Transverse colon (tissue), 4 donors: ENCODE measurements at regions not wholly inside any gene's neighbourhood (a gene's known extent, or its start where the extent isn't known, plus 50 kb on each side); places are given as distances from the start of the nearest gene placed in this dataset.

Experiments
- POLR2A ChIP-seq: fragments of 450-650 bp; IDR thresholded peaks from one replicate; pipeline ENCODE4 v1.6.1; 2016; ENCODE audit warnings: antibody characterized with exemption, mild to moderate bottlenecking, moderate library complexity
- POLR2AphosphoS5 ChIP-seq, 3 donors: sonication (generic); formaldehyde crosslinking; IDR thresholded peaks; one replicate each; pipeline ENCODE4 v1.6.1; 2016; ENCODE audit warnings: antibody characterized with exemption in 3 of 3
- TF ChIP-seq, protein P1 (sequence below), 5 experiments: fragments of 200-600 bp in 3 of 5; fragments of 450-650 bp in 2 of 5; sonication (generic) in 3 of 5; IDR thresholded peaks; 1 replicate in 2 of 5; 2 replicates in 3 of 5; pipeline ENCODE4 v1.5.1; 2016 to 2017; ENCODE audit warnings: antibody characterized with exemption in 5 of 5, inconsistent platforms in 3 of 5, mild to moderate bottlenecking in 2 of 5, moderate library complexity in 1 of 5

GRCh38 chr5:24831989-24832388 lies 187.2 kb upstream of the CDH10 start:
- TF ChIP-seq, protein P1, sequence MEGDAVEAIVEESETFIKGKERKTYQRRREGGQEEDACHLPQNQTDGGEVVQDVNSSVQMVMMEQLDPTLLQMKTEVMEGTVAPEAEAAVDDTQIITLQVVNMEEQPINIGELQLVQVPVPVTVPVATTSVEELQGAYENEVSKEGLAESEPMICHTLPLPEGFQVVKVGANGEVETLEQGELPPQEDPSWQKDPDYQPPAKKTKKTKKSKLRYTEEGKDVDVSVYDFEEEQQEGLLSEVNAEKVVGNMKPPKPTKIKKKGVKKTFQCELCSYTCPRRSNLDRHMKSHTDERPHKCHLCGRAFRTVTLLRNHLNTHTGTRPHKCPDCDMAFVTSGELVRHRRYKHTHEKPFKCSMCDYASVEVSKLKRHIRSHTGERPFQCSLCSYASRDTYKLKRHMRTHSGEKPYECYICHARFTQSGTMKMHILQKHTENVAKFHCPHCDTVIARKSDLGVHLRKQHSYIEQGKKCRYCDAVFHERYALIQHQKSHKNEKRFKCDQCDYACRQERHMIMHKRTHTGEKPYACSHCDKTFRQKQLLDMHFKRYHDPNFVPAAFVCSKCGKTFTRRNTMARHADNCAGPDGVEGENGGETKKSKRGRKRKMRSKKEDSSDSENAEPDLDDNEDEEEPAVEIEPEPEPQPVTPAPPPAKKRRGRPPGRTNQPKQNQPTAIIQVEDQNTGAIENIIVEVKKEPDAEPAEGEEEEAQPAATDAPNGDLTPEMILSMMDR (IDR thresholded peaks at IDR 0.05): no peak
- no peak for TF ChIP-seq POLR2AphosphoS5 (IDR thresholded peaks at IDR 0.05)
- TF ChIP-seq POLR2A: no peak
